ENCODE measurements at regions not wholly inside any gene's neighbourhood (a gene's known extent, or its start where the extent isn't known, plus 50 kb on each side); places are given as distances from the start of the nearest gene placed in this dataset.
"Not testable (repeated sequence)": the region's sequence is repeated elsewhere in the genome, so short reads cannot be mapped to it uniquely, and the experiment has no call there.

DNA sequence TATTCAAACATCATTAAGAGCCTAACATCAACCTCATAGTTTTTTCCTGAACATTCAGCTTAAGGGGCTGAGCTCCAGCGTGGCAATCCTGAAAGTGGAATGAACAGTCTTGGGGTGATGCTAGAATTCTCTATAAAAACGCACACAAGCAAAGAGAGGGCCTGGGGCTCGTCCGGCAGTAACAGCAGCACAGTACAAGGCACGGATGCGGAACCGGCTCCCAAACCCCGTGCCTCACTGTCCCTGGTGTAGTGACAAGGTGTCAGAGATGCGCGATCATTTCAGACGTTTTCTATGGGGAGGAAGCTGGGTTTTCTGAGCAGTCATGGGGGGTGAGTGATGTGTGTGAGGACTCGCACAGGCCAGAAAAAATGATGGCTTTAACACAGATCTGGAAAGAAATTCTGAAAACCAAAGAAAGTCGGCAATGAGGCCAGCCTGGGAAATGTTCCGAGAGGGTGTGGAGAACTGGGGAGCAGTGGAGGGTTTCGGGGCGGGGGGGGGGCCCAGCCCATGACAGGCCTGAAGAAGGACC is 170.6 kb downstream of the NPIPB11 start:
- H3K36me3 Mint-ChIP-seq; H3K27me3 ChIP-seq (ENCODE audit: control insufficient read depth, insufficient read depth, low read length); H3K36me3 ChIP-seq (ENCODE audit: control insufficient read depth, insufficient read depth, low read length); H3K27me3 Mint-ChIP-seq (ENCODE audit: low read depth in 2 of 2); H3K9me3 ChIP-seq (ENCODE audit: control insufficient read depth, insufficient read depth, low read length); H3K4me1 Mint-ChIP-seq; H3K4me1 ChIP-seq (ENCODE audit: control insufficient read depth, insufficient read depth, low read length); H3K4me3 ChIP-seq (ENCODE audit: low read length); DNase-seq; H3K4me3 Mint-ChIP-seq; ATAC-seq; intact Hi-C loops (cut with micrococcal nuclease); H3K27ac Mint-ChIP-seq; H3K9me3 Mint-ChIP-seq; H3K27ac ChIP-seq (ENCODE audit: low read length): not testable (repeated sequence)
- WGBS (ENCODE audit: insufficient coverage), result 94% methylated on average over 14 of the region's 16 CpGs

DNA sequence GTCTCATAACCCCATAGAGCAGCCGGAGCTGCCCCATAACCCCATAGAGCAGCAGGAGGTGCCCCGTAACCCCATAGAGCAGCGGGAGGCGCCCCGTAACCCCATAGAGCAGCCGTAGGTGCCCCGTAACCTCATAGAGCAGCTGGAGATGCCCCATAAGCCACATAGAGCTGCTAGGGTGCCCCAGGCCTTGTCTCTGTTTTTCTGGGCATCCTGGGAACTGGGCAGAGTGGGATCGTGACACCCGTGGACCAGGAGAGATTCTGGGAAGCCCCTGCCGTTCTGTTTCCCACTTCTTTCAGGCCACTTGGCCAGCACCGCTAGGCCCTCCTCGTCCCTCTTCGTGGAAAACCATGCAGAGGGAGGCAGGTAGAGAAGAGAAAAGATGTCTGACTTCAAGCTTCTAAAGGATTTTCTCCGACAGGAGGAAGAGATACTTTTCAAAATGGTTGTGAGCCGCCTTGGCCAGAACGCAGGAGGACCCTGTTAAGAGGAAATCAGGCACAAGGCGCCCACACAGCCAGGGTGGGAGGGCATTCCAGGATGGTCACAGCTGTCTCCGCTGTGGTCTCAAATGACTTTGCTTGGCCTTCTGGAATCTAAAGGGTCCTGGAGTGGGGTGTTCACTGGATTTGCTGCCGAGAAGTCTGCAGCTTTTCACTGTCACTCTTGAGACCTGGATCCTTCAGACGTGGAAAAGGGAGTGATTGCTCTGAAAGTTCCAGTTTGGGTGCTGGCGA is 171.8 kb downstream of the NPIPB11 start:
- H3K4me3 ChIP-seq (ENCODE audit: low read length); H3K36me3 ChIP-seq (ENCODE audit: control insufficient read depth, insufficient read depth, low read length); ATAC-seq; intact Hi-C loops (cut with micrococcal nuclease); H3K9me3 ChIP-seq (ENCODE audit: control insufficient read depth, insufficient read depth, low read length); H3K27ac Mint-ChIP-seq; H3K27me3 Mint-ChIP-seq (ENCODE audit: low read depth in 2 of 2); H3K4me1 ChIP-seq (ENCODE audit: control insufficient read depth, insufficient read depth, low read length); DNase-seq; H3K9me3 Mint-ChIP-seq; H3K4me3 Mint-ChIP-seq; H3K4me1 Mint-ChIP-seq; H3K36me3 Mint-ChIP-seq; H3K27me3 ChIP-seq (ENCODE audit: control insufficient read depth, insufficient read depth, low read length); H3K27ac ChIP-seq (ENCODE audit: low read length): not testable (repeated sequence)
- 92% methylated on average over 21 of the region's 21 CpGs for WGBS (ENCODE audit: insufficient coverage)

DNA sequence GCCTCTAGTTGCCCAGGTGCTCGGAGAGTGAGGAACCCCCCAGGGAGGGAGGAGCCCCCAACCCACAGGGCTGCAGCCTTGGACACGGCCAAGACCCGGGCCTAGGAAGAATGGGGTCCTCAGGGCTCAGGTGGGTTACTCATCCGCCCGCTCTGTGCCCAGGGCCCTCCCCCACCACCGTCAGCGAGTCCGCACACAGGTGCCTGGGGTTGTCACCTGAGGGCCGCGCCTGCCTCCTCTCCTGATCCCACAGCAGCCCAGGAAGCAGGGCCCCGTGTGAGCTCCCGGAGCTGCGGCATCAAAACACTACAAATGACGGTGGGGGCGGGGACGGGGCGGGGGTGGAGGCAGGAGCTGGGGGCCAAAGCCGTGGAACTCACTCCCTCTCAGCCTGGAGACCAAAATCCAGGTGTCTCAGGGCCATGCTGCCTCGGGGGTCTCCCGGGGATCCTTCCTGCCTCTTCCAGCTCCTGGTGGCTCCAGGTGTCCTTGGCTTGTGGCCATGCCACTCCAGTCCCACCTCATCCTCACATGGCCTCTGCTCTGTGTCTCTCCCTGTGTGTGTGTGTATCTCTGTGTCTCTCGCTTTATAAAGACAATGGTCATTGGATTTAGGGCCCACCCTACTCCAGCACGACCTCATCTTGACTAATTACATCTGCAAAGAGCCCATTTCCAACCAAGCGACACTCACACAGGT is 172.7 kb downstream of the NPIPB11 start:
- WGBS (ENCODE audit: insufficient coverage), result 94% methylated on average over 18 of the region's 23 CpGs
- H3K4me3 Mint-ChIP-seq; H3K36me3 ChIP-seq (ENCODE audit: control insufficient read depth, insufficient read depth, low read length); H3K27ac Mint-ChIP-seq; H3K4me3 ChIP-seq (ENCODE audit: low read length); H3K27me3 ChIP-seq (ENCODE audit: control insufficient read depth, insufficient read depth, low read length); H3K9me3 ChIP-seq (ENCODE audit: control insufficient read depth, insufficient read depth, low read length); H3K4me1 Mint-ChIP-seq; intact Hi-C loops (cut with micrococcal nuclease); H3K36me3 Mint-ChIP-seq; H3K4me1 ChIP-seq (ENCODE audit: control insufficient read depth, insufficient read depth, low read length); H3K9me3 Mint-ChIP-seq; ATAC-seq; DNase-seq; H3K27ac ChIP-seq (ENCODE audit: low read length); H3K27me3 Mint-ChIP-seq (ENCODE audit: low read depth in 2 of 2): not testable (repeated sequence)

DNA sequence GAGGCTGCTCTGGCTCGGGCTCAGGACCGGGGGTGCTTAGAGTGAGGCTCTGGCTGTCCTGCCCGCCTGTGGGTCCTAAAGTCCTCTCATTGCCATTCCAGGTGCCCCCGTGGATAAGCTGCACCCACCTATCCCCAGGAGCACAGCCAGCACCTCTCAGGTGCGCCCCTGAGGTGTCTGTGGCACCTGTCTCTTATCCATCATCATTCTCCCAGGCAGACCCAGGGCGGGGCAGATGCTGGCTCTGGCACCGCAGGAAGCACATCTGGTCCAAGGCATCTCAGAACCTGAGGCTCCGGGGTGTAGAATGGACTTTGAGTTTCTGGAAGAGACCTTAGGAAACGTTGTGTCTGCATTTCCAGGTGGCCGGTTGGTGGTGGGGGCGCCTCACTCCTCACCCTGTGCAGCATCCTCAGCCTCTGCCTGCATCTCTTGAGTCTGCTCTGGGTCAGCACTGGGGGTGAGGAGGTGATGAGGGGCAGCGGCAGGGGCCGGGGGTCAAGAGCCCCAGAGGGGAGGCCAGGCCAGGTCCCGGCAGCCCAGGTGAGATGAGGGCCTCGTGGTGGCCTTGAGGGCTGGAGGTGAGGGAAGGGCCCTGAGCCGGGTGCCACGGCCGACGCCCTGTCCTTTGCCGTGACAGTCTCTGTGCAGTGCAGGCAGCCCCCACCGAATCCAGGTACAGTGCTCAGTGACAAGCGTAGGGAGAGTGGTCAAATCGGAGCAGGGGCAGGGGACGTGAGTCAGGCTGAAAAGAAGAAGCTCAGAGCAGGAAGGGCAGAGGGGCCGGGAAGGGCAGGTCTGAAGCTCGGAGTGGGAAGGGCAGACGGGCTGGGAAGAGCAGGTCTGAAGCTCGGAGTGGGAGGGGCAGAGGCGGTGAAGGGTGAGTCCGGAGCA is 173.5 kb downstream of the NPIPB11 start:
- Mint-ChIP-seq H3K27ac (no peak overlapping the region), H3K36me3 (no peaks in the 10 kb centered on the region), H3K4me1 (peaks cover 0 to 5% of the 10 kb centered on the region in 2 donors), H3K4me3 (no peak overlapping the region), H3K27me3 (ENCODE audit: low read depth in 2 of 2) (no peaks in the 10 kb centered on the region), H3K9me3 (no peaks in the 10 kb centered on the region)
- TF ChIP-seq, protein P1, sequence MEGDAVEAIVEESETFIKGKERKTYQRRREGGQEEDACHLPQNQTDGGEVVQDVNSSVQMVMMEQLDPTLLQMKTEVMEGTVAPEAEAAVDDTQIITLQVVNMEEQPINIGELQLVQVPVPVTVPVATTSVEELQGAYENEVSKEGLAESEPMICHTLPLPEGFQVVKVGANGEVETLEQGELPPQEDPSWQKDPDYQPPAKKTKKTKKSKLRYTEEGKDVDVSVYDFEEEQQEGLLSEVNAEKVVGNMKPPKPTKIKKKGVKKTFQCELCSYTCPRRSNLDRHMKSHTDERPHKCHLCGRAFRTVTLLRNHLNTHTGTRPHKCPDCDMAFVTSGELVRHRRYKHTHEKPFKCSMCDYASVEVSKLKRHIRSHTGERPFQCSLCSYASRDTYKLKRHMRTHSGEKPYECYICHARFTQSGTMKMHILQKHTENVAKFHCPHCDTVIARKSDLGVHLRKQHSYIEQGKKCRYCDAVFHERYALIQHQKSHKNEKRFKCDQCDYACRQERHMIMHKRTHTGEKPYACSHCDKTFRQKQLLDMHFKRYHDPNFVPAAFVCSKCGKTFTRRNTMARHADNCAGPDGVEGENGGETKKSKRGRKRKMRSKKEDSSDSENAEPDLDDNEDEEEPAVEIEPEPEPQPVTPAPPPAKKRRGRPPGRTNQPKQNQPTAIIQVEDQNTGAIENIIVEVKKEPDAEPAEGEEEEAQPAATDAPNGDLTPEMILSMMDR (IDR thresholded peaks at IDR 0.05), result no peak
- no peak overlapping the region for H3K27ac ChIP-seq (ENCODE audit: low read length)
- ATAC-seq (no peak), DNase-seq (no peak)
- no peaks in the 10 kb centered on the region for H3K9me3 ChIP-seq (ENCODE audit: control insufficient read depth, insufficient read depth, low read length)
- H3K4me1 ChIP-seq (ENCODE audit: control insufficient read depth, insufficient read depth, low read length), result peaks cover 6% of the 10 kb centered on the region
- 94% methylated on average over 30 of the region's 30 CpGs for WGBS (ENCODE audit: insufficient coverage)
- no peak overlapping the region for H3K4me3 ChIP-seq (ENCODE audit: low read length)
- no peaks in the 10 kb centered on the region for H3K27me3 ChIP-seq (ENCODE audit: control insufficient read depth, insufficient read depth, low read length)
- peaks cover 3% of the 10 kb centered on the region for H3K36me3 ChIP-seq (ENCODE audit: control insufficient read depth, insufficient read depth, low read length)
- intact Hi-C loops (cut with micrococcal nuclease), result no loop called here

DNA sequence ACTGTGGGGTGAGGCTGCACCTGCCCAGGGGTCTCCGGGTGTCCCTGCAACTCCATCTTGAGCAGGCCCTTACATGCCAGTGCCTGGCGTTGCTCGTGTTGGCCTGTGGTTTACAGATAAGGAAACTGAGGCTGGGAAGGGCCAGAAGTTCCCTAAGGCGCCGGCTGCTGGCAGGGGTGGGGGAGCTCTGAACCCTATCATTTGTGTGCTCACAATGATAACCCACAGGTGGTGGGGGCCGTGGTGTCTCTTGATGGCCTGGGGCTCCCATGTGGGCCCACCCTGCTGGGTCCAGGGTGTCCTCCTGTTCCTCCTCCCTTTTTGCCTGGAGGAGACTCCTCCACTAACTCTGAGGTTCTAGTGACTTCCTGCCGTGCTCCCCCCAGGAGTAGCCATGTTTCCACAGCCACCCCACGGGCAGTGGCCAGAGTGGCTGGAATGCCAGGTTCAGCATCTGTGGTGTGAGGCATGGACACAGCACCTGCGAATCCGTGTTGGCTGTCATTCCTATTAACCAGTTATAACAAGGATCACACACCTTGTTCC is 174.3 kb downstream of the NPIPB11 start:
- 95% methylated on average over 10 of the region's 10 CpGs for WGBS (ENCODE audit: insufficient coverage)
- peaks cover 11% of the 10 kb centered on the region for H3K4me1 ChIP-seq (ENCODE audit: control insufficient read depth, insufficient read depth, low read length)
- H3K27ac ChIP-seq (ENCODE audit: low read length); H3K27ac Mint-ChIP-seq; intact Hi-C loops (cut with micrococcal nuclease); H3K4me3 ChIP-seq (ENCODE audit: low read length); H3K4me3 Mint-ChIP-seq; H3K27me3 Mint-ChIP-seq (ENCODE audit: low read depth in 2 of 2); H3K36me3 Mint-ChIP-seq; H3K27me3 ChIP-seq (ENCODE audit: control insufficient read depth, insufficient read depth, low read length); ATAC-seq; H3K9me3 Mint-ChIP-seq; H3K36me3 ChIP-seq (ENCODE audit: control insufficient read depth, insufficient read depth, low read length); DNase-seq; H3K9me3 ChIP-seq (ENCODE audit: control insufficient read depth, insufficient read depth, low read length): not testable (repeated sequence)
- peaks cover 0 to 13% of the 10 kb centered on the region in 2 donors for H3K4me1 Mint-ChIP-seq
